HepG2 (cell line): ENCODE measurements at regions not wholly inside any gene's neighbourhood (a gene's known extent, or its start where the extent isn't known, plus 50 kb on each side); places are given as distances from the start of the nearest gene placed in this dataset.

ENCODE experiments used
- FOXA1 ChIP-seq, 2 experiments: fragments of 450-650 bp in 1 of 2; sonication (generic) in 1 of 2; formaldehyde crosslinking in 1 of 2; IDR thresholded peaks; 2 replicates each; pipeline versions ENCODE4 v1.4.0 to v1.6.1; 2016 to 2020; ENCODE audit warnings: missing genetic modification reagents in 1 of 2
- GATAD1 ChIP-seq: IDR thresholded peaks from 2 replicates; pipeline ENCODE4 v1.6.1; 2016; ENCODE audit warnings: missing genetic modification reagents, missing compliant biosample characterization
- HNRNPLL ChIP-seq: fragments of 200-400 bp; formaldehyde crosslinking; IDR thresholded peaks from 2 replicates; pipeline ENCODE4 v1.6.1; 2017; ENCODE audit warnings: mild to moderate bottlenecking, low read depth, low read length; ENCODE audit not compliant: poor library complexity, severe bottlenecking
- KAT2B ChIP-seq: fragments of 150-350 bp; IDR thresholded peaks from 2 replicates; pipeline ENCODE4 v1.6.1; 2014; ENCODE audit warnings: low read depth, low read length, borderline replicate concordance
- KDM6A ChIP-seq: IDR thresholded peaks from 2 replicates; pipeline ENCODE4 v1.6.1; 2016; ENCODE audit warnings: low read depth
- MAFG ChIP-seq: sonication (generic); formaldehyde crosslinking; IDR thresholded peaks from 2 replicates; pipeline ENCODE4 v1.5.1; 2020; ENCODE audit warnings: mild to moderate bottlenecking, missing genetic modification reagents
- PITX1 ChIP-seq: sonication (generic); formaldehyde crosslinking; IDR thresholded peaks from 2 replicates; pipeline ENCODE4 v1.5.1; 2020; ENCODE audit warnings: mild to moderate bottlenecking, missing genetic modification reagents
- RAD21 ChIP-seq: fragments of 450-650 bp; formaldehyde crosslinking; IDR thresholded peaks from 2 replicates; pipeline ENCODE4 v1.5.0; 2020; ENCODE audit warnings: mild to moderate bottlenecking
- SIX1 ChIP-seq: sonication (generic); formaldehyde crosslinking; IDR thresholded peaks from 2 replicates; pipeline ENCODE4 v1.4.0; 2020; ENCODE audit warnings: missing genetic modification reagents, borderline replicate concordance
- TRIM24 ChIP-seq: sonication (generic); formaldehyde crosslinking; IDR thresholded peaks from 2 replicates; pipeline ENCODE4 v1.8.0; 2022; ENCODE audit warnings: mild to moderate bottlenecking, missing genetic modification reagents
- ZBTB21 ChIP-seq: sonication (generic); formaldehyde crosslinking; IDR thresholded peaks from 2 replicates; pipeline ENCODE4 v1.4.0; 2020; ENCODE audit warnings: missing genetic modification reagents
- ZFAT ChIP-seq: sonication (generic); formaldehyde crosslinking; conservative IDR thresholded peaks from 2 replicates; pipeline ENCODE4 v1.8.1; 2023; ENCODE audit warnings: missing genetic modification reagents, inconsistent platforms
- ZNF224 ChIP-seq: sonication (generic); formaldehyde crosslinking; IDR thresholded peaks from 2 replicates; pipeline ENCODE4 v1.5.0; 2020; ENCODE audit warnings: mild to moderate bottlenecking, missing genetic modification reagents
- ZNF460 ChIP-seq: sonication (generic); formaldehyde crosslinking; IDR thresholded peaks from 2 replicates; pipeline ENCODE4 v1.5.1; 2020; ENCODE audit warnings: missing genetic modification reagents, mild to moderate bottlenecking, borderline replicate concordance
- ZNF577 ChIP-seq: sonication (generic); formaldehyde crosslinking; IDR thresholded peaks from 2 replicates; pipeline ENCODE4 v1.4.0; 2020; ENCODE audit warnings: mild to moderate bottlenecking, low read depth, missing genetic modification reagents, borderline replicate concordance
- ZNF614 ChIP-seq: IDR thresholded peaks from 2 replicates; pipeline ENCODE4 v1.6.1; 2018; ENCODE audit warnings: missing biosample characterization, missing genetic modification reagents, inconsistent platforms, borderline replicate concordance
- ZNF678 ChIP-seq: sonication (generic); formaldehyde crosslinking; IDR thresholded peaks from 2 replicates; pipeline ENCODE4 v1.4.0; 2020; ENCODE audit warnings: mild to moderate bottlenecking, missing genetic modification reagents
- TF ChIP-seq, protein P1 (sequence below): sonication (generic); formaldehyde crosslinking; IDR thresholded peaks from 2 replicates; pipeline ENCODE4 v1.4.0; 2020; ENCODE audit warnings: missing genetic modification reagents; ENCODE audit errors: not compliant biosample characterization
- TF ChIP-seq, protein P2 (sequence below): sonication (generic); formaldehyde crosslinking; IDR thresholded peaks from 2 replicates; pipeline ENCODE4 v1.5.1; 2020; ENCODE audit warnings: missing genetic modification reagents, mild to moderate bottlenecking, borderline replicate concordance
- TF ChIP-seq, protein P3 (sequence below): sonication (generic); formaldehyde crosslinking; IDR thresholded peaks from 2 replicates; pipeline ENCODE4 v1.5.0; 2020; ENCODE audit warnings: mild to moderate bottlenecking, missing genetic modification reagents, borderline replicate concordance

DNA sequence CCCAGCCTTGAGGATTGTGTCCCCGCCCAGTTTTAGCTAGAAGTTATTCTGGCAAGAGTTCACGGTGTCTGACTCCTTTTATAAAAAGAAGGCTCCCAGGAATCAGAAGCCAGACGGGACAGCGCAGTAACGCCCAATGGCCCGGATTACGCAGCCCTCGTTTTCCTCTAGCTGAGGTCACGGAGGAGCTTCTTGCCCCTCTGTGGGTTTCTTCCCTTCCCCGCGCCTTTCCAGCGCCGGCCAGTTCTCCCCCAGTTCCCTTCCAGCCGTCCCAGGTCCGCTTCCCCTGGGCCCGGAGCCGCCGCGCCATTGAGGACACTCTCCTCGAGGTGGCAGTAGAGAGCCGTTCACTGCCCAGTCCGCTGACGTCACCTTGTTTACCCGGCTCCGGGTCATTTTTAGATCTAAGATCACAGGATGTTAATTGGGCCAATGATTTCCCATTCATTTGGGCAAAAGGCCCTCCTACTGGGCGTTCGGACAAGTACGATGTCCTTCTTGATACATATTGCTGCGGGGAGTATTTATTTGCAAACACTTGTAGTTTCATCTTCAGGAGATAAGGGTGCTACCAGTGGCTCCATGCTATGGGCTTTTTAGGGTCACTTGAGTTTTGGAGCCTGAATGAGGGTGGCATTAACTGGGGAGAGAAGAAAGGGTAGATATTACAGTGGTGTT, 81.5 kb upstream of the PPM1B start (continued):
- TF ChIP-seq KAT2B (no peak), PITX1 (CRISPR knock-in tag) (peak; percentile 64; the same call in 1 of the 2 replicates), MAFG (CRISPR knock-in tag) (no peak), ZNF614 (CRISPR knock-in tag) (no peak), HNRNPLL (peak; percentile 41), RAD21 (peak; percentile 94), SIX1 (CRISPR knock-in tag) (no peak), ZNF224 (CRISPR knock-in tag) (no peak), ZBTB21 (no peak), ZNF678 (CRISPR knock-in tag) (no peak), GATAD1 (peak; percentile 57; the same call in 1 of the 2 replicates), TRIM24 (CRISPR knock-in tag) (no peak), ZFAT (CRISPR knock-in tag) (no peak), ZNF577 (CRISPR knock-in tag) (no peak), ZNF460 (CRISPR knock-in tag) (no peak), KDM6A (CRISPR knock-in tag) (no peak), FOXA1 (IDR thresholded peaks at IDR 0.05) (peak; percentile 19; the same call in 1 of the 2 replicates), FOXA1 (CRISPR knock-in tag; IDR thresholded peaks at IDR 0.05) (peak; percentile 99)
- TF ChIP-seq, protein P1, sequence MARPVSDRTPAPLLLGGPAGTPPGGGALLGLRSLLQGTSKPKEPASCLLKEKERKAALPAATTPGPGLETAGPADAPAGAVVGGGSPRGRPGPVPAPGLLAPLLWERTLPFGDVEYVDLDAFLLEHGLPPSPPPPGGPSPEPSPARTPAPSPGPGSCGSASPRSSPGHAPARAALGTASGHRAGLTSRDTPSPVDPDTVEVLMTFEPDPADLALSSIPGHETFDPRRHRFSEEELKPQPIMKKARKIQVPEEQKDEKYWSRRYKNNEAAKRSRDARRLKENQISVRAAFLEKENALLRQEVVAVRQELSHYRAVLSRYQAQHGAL: peak; percentile 73
- TF ChIP-seq, protein P2, sequence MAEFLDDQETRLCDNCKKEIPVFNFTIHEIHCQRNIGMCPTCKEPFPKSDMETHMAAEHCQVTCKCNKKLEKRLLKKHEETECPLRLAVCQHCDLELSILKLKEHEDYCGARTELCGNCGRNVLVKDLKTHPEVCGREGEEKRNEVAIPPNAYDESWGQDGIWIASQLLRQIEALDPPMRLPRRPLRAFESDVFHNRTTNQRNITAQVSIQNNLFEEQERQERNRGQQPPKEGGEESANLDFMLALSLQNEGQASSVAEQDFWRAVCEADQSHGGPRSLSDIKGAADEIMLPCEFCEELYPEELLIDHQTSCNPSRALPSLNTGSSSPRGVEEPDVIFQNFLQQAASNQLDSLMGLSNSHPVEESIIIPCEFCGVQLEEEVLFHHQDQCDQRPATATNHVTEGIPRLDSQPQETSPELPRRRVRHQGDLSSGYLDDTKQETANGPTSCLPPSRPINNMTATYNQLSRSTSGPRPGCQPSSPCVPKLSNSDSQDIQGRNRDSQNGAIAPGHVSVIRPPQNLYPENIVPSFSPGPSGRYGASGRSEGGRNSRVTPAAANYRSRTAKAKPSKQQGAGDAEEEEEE (CRISPR knock-in tag): no peak
- TF ChIP-seq, protein P3, sequence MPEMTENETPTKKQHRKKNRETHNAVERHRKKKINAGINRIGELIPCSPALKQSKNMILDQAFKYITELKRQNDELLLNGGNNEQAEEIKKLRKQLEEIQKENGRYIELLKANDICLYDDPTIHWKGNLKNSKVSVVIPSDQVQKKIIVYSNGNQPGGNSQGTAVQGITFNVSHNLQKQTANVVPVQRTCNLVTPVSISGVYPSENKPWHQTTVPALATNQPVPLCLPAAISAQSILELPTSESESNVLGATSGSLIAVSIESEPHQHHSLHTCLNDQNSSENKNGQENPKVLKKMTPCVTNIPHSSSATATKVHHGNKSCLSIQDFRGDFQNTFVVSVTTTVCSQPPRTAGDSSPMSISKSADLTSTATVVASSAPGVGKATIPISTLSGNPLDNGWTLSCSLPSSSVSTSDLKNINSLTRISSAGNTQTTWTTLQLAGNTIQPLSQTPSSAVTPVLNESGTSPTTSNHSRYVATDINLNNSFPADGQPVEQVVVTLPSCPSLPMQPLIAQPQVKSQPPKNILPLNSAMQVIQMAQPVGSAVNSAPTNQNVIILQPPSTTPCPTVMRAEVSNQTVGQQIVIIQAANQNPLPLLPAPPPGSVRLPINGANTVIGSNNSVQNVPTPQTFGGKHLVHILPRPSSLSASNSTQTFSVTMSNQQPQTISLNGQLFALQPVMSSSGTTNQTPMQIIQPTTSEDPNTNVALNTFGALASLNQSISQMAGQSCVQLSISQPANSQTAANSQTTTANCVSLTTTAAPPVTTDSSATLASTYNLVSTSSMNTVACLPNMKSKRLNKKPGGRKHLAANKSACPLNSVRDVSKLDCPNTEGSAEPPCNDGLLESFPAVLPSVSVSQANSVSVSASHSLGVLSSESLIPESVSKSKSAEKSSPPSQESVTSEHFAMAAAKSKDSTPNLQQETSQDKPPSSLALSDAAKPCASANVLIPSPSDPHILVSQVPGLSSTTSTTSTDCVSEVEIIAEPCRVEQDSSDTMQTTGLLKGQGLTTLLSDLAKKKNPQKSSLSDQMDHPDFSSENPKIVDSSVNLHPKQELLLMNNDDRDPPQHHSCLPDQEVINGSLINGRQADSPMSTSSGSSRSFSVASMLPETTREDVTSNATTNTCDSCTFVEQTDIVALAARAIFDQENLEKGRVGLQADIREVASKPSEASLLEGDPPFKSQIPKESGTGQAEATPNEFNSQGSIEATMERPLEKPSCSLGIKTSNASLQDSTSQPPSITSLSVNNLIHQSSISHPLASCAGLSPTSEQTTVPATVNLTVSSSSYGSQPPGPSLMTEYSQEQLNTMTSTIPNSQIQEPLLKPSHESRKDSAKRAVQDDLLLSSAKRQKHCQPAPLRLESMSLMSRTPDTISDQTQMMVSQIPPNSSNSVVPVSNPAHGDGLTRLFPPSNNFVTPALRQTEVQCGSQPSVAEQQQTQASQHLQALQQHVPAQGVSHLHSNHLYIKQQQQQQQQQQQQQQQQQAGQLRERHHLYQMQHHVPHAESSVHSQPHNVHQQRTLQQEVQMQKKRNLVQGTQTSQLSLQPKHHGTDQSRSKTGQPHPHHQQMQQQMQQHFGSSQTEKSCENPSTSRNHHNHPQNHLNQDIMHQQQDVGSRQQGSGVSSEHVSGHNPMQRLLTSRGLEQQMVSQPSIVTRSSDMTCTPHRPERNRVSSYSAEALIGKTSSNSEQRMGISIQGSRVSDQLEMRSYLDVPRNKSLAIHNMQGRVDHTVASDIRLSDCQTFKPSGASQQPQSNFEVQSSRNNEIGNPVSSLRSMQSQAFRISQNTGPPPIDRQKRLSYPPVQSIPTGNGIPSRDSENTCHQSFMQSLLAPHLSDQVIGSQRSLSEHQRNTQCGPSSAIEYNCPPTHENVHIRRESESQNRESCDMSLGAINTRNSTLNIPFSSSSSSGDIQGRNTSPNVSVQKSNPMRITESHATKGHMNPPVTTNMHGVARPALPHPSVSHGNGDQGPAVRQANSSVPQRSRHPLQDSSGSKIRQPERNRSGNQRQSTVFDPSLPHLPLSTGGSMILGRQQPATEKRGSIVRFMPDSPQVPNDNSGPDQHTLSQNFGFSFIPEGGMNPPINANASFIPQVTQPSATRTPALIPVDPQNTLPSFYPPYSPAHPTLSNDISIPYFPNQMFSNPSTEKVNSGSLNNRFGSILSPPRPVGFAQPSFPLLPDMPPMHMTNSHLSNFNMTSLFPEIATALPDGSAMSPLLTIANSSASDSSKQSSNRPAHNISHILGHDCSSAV (CRISPR knock-in tag): no peak
